ENCODE measurements at regions not wholly inside any gene's neighbourhood (a gene's known extent, or its start where the extent isn't known, plus 50 kb on each side); places are given as distances from the start of the nearest gene placed in this dataset.

DNA sequence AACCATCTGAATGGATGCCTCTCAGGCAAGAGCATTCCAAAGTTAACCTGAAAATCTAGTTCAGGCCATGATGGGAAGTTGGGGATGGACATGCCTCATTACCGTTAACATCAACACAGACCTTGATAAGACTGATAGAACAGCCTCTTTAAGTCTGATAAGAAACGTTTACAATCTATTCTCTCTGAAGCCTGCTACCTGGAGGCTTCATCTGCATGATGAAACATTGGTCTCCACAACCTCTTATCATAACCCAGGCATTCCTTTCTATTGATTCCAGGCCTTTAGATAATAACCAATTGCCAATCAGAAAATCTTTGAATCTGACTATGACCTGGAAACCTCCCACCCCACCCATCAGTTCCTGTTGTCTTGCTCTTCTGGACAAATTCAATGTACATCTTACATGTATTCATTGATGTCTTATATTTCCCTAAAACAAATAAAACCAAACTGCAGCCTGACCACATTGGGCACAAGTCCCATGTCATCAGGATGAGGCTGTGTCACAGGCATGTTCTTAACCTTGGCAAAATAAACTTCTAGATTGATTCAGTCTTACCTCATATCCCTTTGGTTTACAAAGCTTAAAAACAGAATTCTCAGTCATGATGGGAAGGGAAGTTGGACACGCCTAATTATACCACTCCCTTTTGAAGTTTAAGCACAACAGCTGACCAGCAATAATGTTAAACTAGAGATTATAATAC is 843.8 kb upstream of the SPRY2 start:
- TF ChIP-seq, protein P1, sequence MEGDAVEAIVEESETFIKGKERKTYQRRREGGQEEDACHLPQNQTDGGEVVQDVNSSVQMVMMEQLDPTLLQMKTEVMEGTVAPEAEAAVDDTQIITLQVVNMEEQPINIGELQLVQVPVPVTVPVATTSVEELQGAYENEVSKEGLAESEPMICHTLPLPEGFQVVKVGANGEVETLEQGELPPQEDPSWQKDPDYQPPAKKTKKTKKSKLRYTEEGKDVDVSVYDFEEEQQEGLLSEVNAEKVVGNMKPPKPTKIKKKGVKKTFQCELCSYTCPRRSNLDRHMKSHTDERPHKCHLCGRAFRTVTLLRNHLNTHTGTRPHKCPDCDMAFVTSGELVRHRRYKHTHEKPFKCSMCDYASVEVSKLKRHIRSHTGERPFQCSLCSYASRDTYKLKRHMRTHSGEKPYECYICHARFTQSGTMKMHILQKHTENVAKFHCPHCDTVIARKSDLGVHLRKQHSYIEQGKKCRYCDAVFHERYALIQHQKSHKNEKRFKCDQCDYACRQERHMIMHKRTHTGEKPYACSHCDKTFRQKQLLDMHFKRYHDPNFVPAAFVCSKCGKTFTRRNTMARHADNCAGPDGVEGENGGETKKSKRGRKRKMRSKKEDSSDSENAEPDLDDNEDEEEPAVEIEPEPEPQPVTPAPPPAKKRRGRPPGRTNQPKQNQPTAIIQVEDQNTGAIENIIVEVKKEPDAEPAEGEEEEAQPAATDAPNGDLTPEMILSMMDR (conservative IDR thresholded peaks at IDR 0.05) = no peak
- TF ChIP-seq ZFX (IDR thresholded peaks at IDR 0.05) = no peak
